T-helper 22 cell (primary cell): ENCODE measurements at regions not wholly inside any gene's neighbourhood (a gene's known extent, or its start where the extent isn't known, plus 50 kb on each side); places are given as distances from the start of the nearest gene placed in this dataset.

ENCODE experiments used
- DNase-seq: peaks from one replicate; pipeline ENCODE4 v3.0.0-alpha.2; 2020; ENCODE audit warnings: low read depth

DNA sequence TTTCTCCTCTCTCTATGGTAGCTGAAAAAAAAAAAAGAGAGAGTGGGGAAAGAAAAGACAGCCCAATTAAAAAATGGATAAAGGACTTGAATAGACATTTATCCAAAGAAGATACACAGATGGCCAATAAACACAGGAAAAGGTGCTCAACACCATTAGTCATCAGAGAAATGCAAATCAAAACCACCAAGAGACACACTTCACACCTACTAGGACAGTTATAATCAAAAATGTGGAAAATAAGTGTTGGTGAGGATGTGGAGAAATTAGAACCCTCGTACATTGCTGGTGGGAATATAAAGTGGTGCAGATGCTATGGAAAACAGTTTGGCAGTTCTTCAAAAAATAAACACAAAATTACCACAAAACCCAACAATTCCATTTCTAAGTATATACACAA is 172.4 kb upstream of the GRIN2B start:
- no peak for DNase-seq

DNA sequence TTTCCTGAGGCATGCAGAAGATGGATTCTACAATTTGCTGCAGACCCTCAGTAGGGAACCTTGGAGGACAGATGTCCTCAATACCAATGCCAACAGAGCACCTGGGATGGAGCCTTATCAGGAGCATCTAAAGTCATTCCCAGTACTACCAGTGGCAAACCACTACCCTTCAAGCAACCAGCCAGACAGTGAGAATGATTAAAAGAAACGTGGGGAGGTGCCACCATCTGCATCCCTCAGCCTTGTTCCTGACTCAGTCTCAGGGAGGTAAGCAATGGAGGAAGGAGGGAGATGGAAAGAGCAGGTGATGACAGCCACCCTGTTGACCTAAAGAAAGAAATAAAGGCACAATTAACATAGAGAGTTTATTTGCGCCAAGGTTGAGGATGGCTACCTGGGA is 175.2 kb upstream of the GRIN2B start:
- no peak for DNase-seq

DNA sequence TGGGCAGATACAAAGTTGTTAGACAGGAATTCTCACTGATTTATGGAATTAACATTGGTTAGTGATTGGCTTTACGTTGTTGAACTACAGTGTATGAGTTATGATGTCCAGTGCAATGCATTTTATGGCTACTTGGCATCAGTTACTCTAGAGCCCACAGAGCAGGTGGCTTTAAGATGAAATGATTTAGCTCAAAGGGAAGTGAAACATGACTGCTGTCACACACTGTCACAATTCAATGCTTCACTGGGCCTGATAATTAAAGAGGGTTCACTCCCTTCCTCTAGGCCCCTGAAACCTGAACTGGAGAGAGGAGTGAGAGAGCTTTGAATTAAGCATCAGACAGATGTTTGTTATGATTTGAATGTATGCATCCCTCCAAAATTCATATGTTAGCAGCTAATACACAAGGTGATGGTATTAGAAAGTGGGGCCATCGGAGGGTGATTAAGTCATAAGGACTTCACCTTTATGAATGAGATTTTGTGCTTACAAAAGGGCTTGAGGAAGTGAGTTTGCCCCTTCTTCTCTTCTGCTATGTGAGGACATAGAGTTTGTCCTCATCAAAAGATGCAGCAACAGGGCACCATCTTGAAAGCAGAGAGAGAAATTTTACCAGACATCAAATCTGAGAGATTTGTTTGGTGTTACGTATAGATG is 175.8 kb upstream of the GRIN2B start:
- no peak for DNase-seq

DNA sequence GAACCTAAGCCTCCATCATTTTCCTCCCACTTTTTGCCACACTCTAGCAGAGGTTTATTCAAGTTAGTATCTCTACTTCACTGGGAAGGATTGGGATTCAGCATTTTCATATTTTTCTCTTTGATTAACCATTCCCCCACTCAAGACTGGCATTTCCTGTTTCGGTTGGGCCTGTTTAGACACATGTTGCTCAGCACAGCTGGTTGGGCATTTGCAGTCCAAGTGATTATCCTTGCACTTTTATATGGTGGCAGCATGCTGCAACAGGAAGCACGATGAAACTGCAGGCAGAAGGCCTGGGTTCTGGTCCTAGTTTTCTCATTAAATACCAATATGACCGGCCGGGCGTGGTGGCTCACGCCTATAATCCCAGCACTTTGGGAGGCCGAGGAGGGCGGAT is 182.9 kb upstream of the GRIN2B start:
- no peak for DNase-seq

DNA sequence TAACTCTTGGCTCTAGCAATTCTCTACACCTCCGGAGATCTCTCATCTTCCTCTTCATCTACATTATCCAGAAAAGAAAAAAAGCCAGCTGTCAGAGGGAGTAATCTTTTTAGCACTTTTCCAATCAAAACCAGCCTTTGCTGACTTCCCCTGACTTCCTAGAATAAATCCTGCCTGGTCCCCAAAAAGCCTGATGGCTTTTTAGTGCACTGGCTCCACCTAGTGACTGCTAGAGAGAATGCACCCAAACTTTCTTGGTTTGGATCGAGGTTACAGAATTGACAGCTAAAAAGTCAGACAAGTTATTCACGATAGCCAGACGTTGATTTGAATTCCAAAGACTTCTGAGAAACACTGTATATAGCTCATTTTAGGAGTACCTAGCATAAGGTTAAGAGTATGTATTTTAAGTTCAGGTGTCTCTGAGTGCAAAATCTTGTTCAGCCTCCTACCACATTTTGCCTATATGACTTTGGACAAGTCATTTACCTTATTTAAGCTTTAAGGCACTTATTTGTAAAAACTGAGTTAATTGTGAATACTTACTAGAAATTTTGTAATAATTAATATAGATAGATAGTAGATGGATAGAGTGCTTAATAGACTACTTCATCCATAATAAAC is 185.7 kb upstream of the GRIN2B start:
- DNase-seq = no peak

DNA sequence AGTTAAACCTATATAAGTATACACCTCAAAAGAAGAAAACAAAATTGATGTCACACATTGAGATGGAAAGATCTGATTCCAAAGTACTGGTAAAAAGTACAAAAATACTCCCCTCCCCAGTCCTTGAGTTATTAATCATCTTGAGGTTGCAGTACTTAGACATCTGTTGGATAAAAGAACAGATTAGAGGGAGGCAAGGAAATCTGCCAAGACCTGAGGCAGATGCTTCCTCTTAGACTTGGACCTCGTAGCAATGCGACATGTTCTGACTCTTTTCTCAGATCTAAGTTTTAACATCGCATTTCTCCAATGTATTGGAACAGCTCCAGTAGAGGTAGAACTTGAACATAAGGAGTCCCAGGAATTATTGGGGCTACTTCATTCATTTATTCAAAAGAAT is 187.9 kb upstream of the GRIN2B start:
- no peak for DNase-seq

DNA sequence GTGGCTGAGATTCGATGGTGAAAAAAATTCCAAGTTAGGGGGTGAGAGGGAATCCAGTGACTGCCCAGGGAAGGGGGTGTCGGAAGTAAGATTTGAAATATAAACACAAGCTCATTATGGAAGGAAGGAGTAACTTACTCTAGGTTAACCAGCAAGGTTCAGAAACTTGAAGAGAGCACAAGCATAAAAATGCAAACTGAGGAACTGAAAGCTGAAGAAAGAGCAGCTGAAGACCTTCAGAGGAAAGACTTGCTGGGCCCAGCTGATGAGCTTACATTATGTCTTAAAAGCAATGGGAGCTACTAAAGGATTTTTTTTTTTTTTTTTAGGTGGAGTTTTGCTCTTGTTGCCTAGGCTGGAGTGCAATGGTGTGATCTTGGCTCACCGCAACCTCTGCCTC is 189.7 kb upstream of the GRIN2B start:
- no peak for DNase-seq

DNA sequence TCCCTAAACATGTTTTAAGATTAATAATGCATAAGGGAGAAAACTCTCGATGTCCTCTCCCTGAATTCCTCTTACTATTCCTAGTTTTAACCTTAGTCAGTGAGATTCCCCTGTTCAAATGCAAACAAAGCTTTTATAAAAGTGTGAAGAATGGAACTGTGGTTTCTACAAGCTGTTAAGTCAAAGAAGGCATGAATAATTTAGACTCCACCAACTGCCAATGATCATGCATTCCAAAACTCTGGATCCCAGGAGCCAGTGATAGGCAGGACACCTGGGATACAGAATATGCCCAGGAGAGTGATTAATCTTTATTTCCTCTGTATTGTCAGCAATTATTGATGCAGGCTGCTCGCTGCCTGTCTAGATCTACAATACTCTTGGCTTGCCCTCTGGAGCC is 190.3 kb upstream of the ATF7IP start:
- no peak for DNase-seq

DNA sequence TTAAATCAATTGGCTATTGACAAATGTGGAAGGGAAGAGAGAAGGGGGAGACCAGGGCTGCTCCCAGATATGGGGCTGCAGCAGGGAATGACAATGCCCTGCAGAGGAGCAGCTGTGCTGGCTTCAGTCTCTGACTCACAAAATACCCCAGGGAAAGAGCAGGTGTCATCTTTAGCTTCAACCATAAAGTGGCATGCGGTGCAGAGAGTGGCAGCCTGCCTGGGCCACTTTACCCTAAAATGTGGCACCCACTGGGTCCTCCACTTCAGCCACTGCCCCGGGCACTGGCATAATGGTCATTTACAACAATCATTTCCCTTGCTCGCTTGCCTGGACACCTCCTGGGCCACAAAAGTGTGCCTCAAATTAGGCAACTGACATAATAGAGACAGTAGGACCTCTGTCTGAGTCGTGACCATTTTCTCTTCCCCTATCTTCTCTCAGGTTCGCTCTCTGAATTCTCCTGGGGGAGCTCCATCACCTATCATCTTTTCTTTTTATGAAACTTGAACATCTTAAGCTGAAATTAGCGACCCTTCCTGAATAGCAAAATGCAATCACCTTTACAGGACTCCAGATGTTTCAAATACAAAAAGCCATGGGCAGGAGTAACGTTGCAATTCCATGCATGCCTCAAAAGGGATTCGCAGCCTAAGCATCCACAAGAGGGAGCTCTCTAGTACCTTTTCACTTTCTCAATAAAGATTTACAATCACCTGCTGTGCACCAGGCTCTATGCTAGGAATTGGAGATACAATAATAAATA is 179.9 kb upstream of the ATF7IP start:
- DNase-seq = no peak

DNA sequence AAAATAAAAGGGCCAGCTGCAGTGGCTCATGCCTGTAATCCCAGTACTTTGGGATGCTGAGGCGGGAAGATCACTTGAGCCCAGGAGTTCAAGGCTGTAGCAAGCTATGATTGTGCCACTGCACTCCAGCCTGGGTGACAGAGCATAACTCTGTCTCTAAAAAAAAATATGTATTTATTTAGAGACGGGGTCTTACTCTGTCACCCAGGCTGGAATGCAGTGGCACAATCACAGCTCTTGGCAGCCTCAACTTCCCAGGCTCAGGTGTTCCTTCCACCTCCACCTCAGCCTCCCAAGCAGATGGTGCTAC is 179.3 kb upstream of the ATF7IP start:
- DNase-seq = no peak

DNA sequence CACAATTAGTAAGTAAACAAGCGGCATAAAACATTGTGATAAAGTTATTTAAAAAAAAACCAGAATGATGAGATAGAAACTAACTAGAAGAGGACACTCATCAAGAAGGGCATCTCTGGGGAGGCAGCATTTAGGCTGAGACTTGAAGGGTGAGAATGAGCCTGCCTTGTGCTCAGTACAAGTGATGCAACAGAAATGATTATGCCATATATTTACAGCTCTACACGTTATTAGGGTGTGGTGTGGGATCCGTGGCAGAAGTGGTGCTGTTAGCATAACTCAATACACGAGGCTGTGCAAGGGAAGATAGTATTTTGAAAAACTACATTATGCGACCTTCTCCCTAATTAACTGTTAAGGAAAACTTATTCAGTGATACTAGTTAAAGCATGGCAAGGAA is 178.5 kb upstream of the ATF7IP start:
- no peak for DNase-seq

DNA sequence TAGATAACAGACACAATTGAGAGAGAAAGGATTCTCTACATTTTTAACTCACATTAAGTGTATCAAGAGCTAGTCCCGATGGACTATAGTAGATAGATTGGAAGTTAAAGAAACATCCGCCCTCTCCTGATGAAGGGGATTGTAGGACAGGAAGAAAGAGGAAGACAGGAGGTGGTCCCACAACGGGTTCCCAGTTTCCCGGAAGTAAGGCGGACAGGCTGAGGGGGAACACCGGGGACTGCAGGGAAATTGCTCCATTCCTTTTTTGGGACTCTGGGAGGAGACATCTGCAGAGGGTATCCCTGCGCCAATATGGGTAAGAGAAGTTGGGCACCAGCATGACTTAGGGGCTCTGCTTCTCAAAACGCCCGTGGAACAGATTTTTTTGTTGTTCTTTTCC is 177.5 kb upstream of the ATF7IP start:
- DNase-seq = no peak

DNA sequence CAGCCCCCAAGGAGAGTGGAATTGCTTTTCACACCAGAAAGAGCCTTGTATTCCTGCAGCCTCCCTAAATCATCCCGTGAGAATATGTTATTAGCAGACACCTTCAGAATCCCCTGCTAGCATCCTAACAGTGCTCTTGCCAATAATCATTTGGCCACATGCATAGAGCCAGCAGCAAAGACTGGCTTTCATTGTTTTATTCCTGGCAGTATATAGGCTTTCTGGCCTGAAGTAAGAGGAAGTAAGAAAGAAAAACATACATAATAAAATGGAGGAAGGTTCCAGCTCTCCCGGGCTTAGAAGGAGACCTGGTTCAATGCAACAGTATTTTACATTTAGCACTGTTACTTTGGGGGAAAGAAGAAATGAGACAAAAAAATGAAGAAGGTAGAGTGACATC is 176.7 kb upstream of the ATF7IP start:
- no peak for DNase-seq

DNA sequence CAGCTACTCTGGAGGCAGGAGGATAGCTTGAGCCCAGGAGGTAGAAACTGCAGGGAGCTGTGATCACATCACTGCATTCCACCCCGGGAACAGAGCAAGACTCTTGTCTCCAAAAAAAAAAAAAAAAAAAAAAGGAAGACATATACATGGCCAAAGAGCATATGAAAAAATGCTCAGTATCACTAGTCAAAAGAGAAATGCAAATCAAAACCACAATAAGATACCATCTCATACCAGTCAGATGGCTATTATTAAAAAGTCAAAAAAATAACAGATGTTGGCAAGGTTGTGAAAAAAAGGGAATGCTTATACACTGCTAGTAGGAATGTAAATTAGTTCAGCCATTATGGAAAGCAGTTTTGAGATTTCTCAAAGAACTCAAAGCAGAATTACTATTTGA is 174.8 kb upstream of the ATF7IP start:
- no peak for DNase-seq

DNA sequence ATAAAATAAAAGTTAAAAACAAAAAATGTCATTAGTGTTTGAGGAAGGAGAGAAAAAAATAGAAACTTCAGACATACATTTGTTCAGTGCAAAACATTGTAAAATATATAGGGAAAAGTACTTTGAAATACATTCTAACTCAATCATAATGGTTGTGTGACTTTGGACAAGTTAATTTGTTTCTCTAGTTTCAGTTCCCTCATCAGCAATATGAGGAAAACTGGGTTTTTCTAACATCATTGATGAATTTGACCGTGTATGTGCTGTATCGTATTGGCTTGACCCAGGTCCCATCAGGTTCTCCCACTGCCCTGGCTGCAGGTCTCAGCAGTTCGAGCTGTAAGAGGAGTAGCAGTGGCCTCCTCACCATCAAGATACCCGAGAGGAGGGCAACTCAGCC is 173.9 kb upstream of the ATF7IP start:
- no peak for DNase-seq

DNA sequence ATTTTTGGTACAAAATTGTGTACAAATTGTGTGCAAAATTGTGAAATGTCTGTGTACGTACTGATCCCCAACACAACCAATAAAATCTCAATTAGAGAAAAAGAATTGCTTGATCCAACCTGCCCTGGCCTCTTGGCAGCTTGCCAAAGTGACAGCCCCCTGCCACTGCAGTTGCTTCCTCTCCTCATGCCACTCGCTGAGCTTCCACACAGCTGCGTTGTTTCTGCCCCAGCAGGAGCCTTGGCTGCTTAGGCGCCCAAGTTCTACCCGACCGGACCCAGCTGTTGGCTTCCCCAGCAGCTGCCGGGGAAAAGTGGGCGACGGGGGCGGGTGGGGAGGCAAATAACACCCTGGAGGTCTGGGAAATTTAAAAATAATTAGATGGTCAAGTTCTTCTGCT is 171.8 kb upstream of the ATF7IP start:
- DNase-seq = no peak

DNA sequence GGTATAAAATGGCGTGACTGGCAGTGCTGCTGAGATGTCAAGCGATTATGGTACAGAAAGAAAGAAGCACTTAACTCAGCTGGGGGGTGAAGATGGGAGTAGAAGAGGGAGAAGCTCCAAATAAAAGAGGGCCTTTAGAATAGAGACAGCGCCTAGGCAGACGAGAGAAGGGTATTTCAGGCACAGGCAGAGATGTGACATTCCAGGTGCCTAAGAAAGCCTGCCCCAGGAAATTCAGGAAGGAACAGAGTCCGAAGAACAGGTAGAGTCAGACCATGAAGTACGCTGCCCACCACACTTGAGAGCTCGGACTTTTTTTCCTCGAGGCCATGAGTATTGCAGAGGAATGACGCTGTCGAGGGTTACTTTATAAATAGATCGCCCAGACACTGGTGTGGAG is 170.9 kb upstream of the ATF7IP start:
- DNase-seq = no peak

DNA sequence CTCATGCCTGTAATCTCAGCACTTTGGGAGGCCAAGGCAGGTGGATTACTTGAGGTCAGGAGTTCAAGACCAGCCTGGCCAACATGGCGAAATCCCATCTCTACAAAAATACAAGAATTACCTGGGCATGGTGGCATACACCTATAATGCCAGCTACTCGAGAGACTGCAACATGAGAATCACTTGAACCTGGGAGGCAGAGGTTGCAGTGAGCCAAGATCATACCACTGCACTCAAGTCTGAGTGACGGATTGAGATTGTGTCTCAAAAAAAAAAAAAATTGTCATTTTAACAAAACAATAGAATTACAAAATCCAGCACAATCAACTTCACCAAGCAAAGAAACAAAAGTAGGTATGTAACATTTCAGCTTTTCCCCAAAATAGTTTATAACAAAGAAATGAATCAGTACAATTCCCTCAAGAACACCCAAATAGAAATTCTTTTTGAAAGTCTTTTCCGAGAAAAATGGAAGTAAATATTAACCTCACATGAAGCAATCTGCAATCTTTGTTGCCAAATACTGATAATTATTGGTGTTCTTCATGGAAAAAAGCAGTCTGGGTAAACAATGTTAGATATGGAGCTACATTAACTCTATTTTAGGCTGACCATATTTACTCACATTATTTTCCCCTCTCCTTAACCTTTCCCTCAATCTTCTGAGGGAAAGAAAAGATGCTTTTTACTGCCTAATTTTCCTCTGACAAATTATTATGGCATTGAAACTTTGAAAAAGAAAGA is 165.9 kb upstream of the ATF7IP start:
- DNase-seq = no peak

DNA sequence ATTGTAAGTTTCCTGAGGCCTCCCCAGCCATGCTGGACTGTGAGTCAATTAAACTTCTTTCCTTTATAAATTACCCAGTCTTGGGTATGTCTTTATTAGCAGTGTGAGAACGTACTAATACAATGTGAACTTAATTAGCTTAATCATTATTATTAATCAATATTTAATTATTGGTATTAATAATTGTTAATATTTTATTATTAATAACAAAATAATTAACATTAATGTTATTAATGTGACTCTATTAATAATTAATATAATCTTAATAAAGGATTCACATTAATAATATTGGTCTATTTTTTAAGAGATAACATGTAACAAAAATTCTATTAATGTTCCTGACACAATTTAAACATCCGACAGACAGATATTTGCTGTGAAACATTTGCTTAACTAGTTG is 164.9 kb upstream of the ATF7IP start:
- DNase-seq = no peak

DNA sequence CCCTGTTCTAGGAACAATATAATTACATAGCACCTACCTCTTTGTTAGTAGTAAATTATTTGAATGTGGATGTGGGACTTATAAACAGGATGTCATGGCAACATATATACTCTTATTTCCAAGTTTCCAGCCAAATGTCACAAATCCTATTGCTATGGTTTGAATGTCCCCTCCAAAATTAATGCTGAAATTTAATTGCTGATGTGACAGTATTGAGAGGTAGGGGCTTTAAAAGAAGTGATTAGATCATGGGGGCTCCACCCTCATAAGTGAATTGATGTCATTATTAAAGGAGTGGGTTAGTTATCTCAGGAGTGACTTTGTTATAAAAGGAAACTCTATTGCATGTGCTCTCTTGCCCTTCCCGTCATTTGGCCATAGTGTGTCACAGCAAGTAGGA is 164.2 kb upstream of the ATF7IP start:
- DNase-seq = no peak

DNA sequence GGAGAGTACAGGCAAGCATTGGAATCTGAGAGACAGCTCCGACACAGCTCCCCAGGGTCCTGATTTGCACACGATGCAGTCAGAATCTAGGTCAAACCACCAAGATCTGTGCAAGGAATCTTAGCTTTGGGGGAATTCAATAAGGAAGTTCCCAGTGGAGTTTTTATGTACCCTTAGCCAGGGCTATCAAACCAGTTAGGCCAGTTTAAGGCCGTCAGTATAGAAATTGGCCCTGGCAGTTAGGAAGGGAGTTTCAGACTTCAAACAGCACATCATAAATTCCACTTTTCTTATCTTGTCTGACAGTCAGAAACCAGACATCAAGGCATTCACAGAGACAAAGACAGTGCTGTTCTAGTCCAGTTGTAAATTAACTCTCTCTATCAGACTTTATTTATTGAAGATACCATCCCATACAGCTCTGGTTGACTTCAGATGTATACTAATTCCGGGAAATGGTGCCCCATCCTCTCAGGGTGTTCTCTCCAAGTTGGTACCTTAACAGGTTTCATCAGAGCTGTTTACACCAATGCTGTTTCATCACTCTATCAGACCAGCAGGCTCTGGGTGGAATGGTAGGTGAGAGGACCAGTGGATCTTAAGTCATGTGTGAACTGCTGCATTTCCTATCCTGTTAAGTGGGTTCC is 157.5 kb upstream of the ATF7IP start:
- no peak for DNase-seq

DNA sequence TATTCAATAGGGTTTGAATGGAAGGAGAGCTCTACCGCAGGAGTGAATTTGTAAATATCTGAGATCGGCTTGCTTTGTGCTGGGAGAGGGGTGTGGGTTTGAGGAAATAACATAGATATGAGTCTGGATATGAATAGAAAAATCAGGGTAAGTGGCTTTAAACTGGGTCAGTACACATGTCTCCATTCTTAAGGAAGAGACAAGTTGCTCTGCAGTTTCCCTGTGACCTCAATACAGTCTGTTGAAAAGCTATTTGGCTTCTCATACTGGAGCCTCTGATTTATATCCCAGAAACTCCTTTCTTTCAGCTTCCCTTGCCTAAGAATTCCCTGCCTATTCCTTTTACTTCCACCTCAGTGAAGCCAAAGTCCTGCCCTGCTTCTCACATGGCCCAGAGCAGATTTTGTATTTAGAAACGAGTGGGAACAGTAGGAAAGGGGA is 153.5 kb upstream of the ATF7IP start:
- no peak for DNase-seq

DNA sequence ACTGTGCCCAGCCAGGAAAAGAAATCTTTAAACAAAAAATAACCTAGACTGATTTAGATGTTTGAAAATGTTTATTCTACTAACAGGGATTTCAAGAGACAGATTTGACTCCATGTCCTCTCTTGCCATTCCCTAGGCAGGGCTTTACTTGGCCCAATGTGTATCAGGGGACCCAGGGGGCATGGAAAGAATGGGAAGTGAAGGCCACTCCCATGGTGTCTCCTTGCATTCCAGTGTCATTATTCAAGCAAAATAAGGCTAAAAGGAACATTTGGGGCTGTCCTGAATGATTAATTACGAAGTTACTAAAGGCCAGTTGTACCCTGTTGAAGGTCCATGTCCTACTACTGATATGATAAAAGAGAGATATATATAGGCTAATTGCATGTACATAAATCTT is 151.9 kb upstream of the ATF7IP start:
- DNase-seq = no peak
